NCI-H2171 (cell line): ENCODE measurements at regions not wholly inside any gene's neighbourhood (a gene's known extent, or its start where the extent isn't known, plus 50 kb on each side); places are given as distances from the start of the nearest gene placed in this dataset.
A peak's percentile ranks its signal among the peaks of the same experiment; 100 is the strongest.
"Not testable (repeated sequence)": the region's sequence is repeated elsewhere in the genome, so short reads cannot be mapped to it uniquely, and the experiment has no call there.

Experiments used
- DNase-seq: peaks from one replicate; lab custom pipeline; 2025; lab: John Stamatoyannopoulos, UW

DNA sequence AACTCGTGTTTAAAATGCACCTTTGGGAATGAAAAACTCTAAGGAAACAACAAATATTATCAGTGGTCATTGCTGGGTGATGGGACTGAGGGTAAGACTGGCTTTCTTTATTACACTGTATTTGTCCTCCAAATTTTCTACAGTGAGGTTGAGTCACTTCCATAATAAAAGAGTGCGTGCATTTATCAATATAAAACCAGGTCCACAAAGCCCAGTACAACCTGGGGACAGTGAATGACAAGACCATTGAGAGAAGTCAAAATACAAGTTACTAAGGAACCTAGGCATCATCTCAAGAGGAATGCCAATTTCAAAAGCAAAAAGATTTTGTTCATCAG is 76.4 kb downstream of the MAGED4 start:
- DNase-seq = no peak

DNA sequence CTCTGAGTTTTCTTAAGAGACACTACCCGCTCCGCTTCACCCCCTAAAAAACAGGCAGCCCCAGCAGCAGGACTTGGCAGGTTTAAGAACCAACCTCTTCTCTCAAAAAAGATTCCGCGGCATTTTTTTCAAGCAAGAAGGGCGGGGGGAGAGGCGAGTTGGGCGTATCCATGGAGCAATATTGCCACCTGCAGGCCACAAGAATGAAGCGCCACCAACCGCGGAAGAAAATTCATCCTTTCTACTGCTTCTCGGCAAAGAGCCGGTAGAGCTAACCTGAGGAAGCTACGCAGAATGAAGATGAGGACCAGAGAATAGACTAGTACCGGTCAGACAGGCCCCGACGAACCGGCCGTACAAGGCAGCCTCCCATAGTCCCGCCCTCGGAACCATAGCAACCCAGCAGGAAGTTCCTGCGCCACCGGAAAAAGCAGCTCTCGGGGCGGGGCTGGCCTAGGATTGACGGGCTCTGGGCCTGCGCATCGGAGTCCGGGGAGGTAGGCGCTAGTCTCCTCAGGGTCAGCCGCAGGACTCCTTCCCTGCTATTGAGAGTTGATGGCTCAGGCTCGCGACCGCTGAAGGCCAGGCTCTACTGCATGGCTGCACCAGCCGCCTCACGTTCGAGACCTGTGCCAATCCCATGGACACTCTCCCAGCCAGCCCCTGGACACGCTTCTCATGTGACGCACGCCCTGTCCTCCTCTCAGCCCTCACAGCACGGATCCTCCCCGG is 76.9 kb downstream of the MAGED4 start:
- DNase-seq = peak; percentile 69

DNA sequence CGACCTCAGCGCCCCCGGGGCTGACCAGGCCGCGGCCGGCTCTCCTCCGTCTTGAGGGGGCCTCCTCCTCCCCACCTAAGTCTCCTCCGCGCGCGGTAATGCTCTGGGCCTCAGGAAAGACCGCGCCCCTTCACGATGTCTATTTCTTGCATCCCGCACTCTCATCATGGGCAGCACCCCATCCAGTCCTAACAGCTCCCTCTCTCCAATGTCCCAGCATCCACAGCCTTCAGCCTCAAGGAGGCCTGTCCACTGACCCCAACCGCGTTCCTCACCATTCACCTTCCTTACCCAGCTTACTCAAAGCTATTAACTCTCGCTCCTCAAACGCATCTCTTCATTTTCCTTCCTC is 77.5 kb downstream of the MAGED4 start:
- no peak for DNase-seq

DNA sequence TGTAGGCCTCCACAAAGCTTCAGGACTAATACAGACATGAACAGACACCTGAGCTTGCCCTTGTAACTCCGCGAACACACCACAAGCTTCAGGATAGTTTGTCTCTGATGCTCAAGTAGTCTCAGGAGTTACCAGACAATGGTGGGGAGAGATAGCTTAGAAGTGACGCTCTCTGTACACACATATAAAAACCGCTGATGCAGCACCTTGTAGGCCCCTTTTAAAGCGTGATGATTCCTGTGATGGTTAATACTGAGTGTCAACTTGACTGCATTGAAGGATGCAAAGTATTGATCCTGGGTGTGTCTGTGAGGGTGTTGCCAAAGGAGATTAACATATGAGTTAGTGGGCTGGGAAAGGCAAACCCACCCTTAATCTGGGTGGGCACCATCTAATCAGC is 78.7 kb downstream of the MAGED4 start:
- no peak for DNase-seq

DNA sequence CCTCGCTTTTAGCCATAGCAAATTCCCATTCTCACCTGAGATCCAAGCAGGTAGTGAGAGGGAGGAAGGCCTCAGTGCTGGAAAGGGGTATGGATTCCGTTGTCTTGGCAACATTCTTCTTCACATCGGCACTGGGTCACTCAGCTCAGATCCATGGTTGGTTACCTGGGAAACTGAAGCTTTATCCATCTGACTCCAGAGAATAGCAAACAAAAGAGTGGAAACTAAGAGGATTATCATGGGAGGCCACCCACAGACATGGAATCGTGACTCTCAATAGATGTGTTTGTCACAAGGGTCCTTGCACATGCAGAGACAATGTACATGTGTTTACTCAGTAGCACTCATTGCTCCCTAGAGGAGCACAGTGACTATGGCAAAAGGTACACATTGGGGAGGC is 81.0 kb downstream of the MAGED4 start:
- no peak for DNase-seq

DNA sequence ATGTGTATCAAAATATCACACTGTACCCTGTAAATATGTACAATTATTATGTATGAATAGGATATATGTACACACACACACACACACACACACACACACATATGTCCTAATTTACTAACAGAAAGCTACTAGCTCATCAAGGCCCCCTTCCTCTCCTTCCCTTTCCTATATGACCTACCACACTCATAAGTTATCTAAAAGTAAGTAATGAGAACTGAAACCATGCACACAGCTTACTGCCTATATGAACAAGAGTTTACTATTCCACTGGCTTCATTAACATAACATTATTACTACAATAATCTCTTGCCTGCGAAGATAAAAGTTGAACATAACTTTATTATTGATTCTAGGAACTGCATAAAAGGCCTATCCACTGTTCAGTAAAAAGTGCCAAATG is 83.8 kb downstream of the MAGED4 start:
- DNase-seq = not testable (repeated sequence)

DNA sequence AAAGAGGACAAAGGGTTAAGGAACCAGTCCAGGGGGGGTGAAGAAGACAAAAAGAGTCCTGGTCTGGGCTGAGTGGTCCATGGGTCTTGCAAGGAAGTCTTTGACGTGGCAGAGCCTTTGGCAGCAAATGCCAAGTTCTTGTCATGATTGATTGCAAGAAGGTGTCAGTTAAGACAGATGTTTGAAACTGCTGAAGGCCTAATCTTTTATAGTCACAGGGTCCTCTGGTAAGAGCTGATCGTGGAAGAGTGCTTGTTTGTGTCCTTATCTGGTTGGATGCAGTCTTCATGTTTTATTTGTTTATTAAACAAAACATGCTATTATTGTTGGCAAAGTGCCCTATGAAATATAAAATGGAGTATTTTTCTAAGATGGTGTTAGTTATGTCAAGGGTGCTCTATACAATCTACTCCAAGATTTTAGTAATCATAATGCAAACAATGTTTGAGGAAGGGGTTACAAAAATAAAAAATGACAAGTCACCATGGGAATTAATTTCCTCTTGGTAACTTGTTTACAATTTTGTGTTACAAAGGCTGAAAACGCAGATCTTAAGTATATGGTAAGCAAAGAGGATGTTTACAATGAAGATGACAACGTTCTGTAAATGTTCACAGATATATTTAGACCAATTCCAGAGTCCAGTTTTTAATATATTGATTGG is 85.9 kb downstream of the MAGED4 start:
- DNase-seq = no peak

DNA sequence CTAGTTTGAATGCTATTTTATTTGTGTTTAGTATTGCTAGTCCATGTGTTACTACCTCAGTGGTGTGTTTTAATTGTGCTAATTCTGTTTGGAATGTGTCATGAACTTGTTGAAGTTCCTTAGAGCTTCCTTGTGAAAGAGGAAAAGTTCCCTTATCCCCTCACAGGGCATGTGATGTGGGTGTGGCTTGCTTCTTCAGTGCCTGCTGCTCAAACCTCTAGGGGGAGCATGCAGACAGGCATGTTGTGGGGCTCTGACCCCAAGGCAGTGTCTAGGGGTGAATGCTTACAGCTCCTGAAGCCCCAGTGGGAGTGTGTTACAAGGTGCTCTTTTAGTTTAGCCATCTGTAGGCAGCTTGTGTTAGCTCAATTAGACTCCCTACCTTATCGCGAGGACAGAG is 86.5 kb downstream of the MAGED4 start:
- no peak for DNase-seq

DNA sequence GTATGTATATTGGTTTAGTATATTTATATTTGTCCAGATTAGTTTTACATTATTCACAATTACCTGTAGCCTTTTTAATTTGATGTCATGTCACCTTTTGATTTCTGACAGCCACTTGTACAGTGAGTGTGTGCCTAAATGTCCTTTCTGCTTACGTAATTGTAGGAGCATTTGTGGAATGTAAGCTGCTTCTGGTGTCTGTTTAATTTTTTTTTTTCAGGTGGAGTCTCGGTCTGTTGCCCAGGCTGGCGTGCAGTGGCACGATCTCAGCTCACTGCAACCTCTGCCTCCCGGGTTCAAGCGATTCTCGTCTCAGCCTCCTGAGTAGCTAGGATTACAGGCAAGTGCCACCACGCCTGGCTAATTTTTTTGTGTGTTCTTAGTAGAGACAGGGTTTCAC is 91.2 kb upstream of the XAGE2 start:
- no peak for DNase-seq

DNA sequence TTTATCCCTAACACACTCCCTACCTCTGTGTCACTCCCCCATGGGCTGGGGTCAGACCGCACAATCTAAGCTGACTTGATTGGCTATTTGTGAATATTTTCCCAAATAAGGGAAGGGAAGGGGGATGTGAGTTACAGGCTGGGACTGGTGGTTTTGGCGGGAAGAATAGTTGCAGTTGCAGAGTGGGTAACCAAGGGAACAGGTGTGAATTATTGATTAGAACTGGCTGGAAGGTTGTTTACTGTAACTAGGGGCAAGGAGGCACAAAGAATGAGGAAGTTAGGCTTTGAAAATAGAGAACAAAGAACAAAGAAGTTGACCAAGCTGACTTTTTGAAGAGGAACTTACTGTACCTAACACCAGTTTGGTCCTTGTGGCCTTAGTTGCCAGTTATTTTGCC is 88.0 kb upstream of the XAGE2 start:
- no peak for DNase-seq

DNA sequence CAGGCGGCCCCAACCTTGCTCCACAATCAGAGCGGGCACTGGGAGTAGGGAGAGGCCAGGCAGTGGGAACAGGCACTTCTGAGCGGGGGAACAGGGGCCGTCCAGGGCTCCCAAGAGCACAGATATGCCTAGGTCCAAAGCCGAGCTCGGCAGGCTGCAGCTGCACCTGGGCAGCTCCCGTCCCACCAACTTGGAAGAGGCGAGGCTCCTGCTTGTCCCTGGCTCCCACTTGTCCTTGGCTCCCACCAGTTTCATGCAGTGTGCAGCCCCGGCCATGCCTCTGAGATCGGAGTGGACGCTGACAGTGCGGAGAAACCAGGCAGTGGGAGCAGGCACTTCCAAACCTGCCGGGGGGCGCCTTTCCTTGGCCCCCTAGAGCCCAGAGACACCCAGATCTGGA is 84.0 kb upstream of the XAGE2 start:
- DNase-seq = no peak

DNA sequence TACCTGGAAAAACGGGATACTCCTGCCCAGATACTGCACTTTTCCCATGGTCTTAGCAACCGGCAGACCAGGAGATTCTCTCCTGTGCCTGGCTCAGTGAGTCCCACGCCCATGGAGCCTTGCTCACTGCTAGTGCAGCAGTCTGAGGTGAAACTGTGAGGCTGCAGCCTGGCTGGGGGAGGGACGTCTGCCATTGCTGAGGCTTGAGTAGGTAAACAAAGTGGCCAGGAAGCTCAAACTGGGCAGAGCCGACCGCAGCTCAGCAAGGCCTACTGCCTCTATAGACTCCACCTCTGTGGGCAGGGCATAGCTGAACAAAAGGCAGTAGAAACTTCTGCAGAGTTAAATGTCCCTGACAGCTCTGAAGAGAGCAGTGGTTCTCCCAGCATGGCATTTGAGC is 69.9 kb upstream of the XAGE2 start:
- DNase-seq = not testable (repeated sequence)

DNA sequence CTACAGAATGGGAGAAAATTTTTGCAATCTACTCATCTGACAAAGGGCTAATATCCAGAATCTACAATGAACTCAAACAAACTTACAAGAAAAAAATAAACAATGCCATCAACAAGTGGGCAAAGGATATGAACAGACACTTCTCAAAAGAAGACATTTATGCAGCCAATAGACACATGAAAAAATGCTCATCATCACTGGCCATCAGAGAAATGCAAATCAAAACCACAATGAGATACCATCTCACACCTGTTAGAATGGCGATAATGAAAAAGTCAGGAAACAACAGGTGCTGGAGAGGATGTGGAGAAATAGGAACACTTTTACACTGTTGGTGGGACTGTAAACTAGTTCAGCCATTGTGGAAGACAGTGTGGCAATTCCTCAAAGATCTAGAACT is 60.3 kb upstream of the XAGE2 start:
- not testable (repeated sequence) for DNase-seq
